GM18505 (cell line): ENCODE measurements at regions not wholly inside any gene's neighbourhood (a gene's known extent, or its start where the extent isn't known, plus 50 kb on each side); places are given as distances from the start of the nearest gene placed in this dataset.

ENCODE experiments used
- ATAC-seq: cut with Tn5 transposase; IDR thresholded peaks from one replicate; pipeline ENCODE4 v1.9.1; 2021; ENCODE audit not compliant: unreplicated experiment
- POLR2A ChIP-seq: IDR thresholded peaks from 4 replicates; pipeline ENCODE4 v1.6.1; 2011; ENCODE audit warnings: borderline replicate concordance; ENCODE audit not compliant: insufficient read depth, insufficient read length; ENCODE audit errors: extremely low read depth

- no peak for ATAC-seq
These were observed 107.3 kb upstream of the FOXN2 start for GRCh38 chr2:48207201-48207641.

GRCh38 chr2:48207851-48208250 lies 106.6 kb upstream of the FOXN2 start:
- TF ChIP-seq POLR2A, result no peak
- no peak for ATAC-seq

More at GRCh38 chr2:48207201-48207641, 107.3 kb upstream of the FOXN2 start:
- no peak for TF ChIP-seq POLR2A

- TF ChIP-seq POLR2A, result no peak
- ATAC-seq, result no peak
These were observed 105.1 kb upstream of the FOXN2 start for GRCh38 chr2:48209214-48209885.

GRCh38 chr2:48210189-48210588 lies 104.3 kb upstream of the FOXN2 start:
- TF ChIP-seq POLR2A, result no peak
- ATAC-seq, result no peak

GRCh38 chr2:48213646-48214045 lies 100.8 kb upstream of the FOXN2 start:
- no peak for ATAC-seq
- TF ChIP-seq POLR2A, result no peak

GRCh38 chr2:48218169-48218568 lies 96.3 kb upstream of the FOXN2 start:
- no peak for TF ChIP-seq POLR2A
- ATAC-seq, result no peak

GRCh38 chr2:48219234-48219554 lies 95.3 kb upstream of the FOXN2 start:
- no peak for ATAC-seq

GRCh38 chr2:48219555-48220436 lies 94.7 kb upstream of the FOXN2 start:
- TF ChIP-seq POLR2A, result no peak
- ATAC-seq, result no peak

More at GRCh38 chr2:48219234-48219554, 95.3 kb upstream of the FOXN2 start:
- TF ChIP-seq POLR2A, result no peak

GRCh38 chr2:48220501-48220900 lies 94.0 kb upstream of the FOXN2 start:
- ATAC-seq, result no peak
- no peak for TF ChIP-seq POLR2A

GRCh38 chr2:48221846-48222516 lies 92.5 kb upstream of the FOXN2 start:
- no peak for TF ChIP-seq POLR2A
- ATAC-seq, result no peak

GRCh38 chr2:48227617-48228344 lies 86.7 kb upstream of the FOXN2 start:
- TF ChIP-seq POLR2A, result no peak
- ATAC-seq, result peak; percentile 78

GRCh38 chr2:48228345-48228684 lies 86.2 kb upstream of the FOXN2 start:
- no peak for TF ChIP-seq POLR2A
- ATAC-seq, result peak; percentile 41

- no peak for TF ChIP-seq POLR2A
- no peak for ATAC-seq
These were observed 85.4 kb upstream of the FOXN2 start for GRCh38 chr2:48229063-48229462.
